Mucosa of rectum (tissue), 2 donors: ENCODE measurements at regions not wholly inside any gene's neighbourhood (a gene's known extent, or its start where the extent isn't known, plus 50 kb on each side); places are given as distances from the start of the nearest gene placed in this dataset.

Experiments
- H3K27ac ChIP-seq, 2 donors: one replicate each; pipeline ENCODE4 v1.7.0; 2013; ENCODE audit warnings: inconsistent platforms in 2 of 2, low read depth in 2 of 2, low read length in 2 of 2
- H3K27me3 ChIP-seq, 2 donors: one replicate each; pipeline ENCODE4 v1.7.0; 2013; ENCODE audit warnings: low read length in 2 of 2; ENCODE audit not compliant: control insufficient read depth in 2 of 2, insufficient read depth in 2 of 2
- H3K36me3 ChIP-seq, 2 donors: one replicate each; pipeline ENCODE4 v1.7.0; 2013; ENCODE audit warnings: low read length in 2 of 2; ENCODE audit not compliant: control insufficient read depth in 2 of 2, insufficient read depth in 2 of 2
- H3K4me1 ChIP-seq, 2 donors: one replicate each; pipeline ENCODE4 v1.7.0; 2013; ENCODE audit warnings: low read length in 2 of 2, mild to moderate bottlenecking in 1 of 2; ENCODE audit not compliant: control insufficient read depth in 2 of 2, insufficient read depth in 2 of 2
- H3K4me3 ChIP-seq, 2 donors: one replicate each; pipeline ENCODE4 v1.7.0; 2013; ENCODE audit warnings: low read length in 2 of 2
- H3K9ac ChIP-seq, 2 donors: one replicate each; pipeline ENCODE4 v1.7.0; 2013; ENCODE audit warnings: low read length in 2 of 2, low read depth in 1 of 2, mild to moderate bottlenecking in 1 of 2
- H3K9me3 ChIP-seq, 2 donors: one replicate each; pipeline ENCODE4 v1.7.0; 2013; ENCODE audit warnings: low read length in 2 of 2; ENCODE audit not compliant: control insufficient read depth in 2 of 2
- donor health status: healthy.
- donor health status: Normal muscosa, but diverticular disease.

- H3K9me3 ChIP-seq = no peaks in the 10 kb centered on the region
- no peak overlapping the region for H3K9ac ChIP-seq
- no peak overlapping the region for H3K4me3 ChIP-seq
These were observed 328.3 kb downstream of the DHX15 start for GRCh38 chr4:24256066-24256465.

GRCh38 chr4:24252121-24252520, 332.2 kb downstream of the DHX15 start:
- Histone ChIP-seq H3K4me1 (peaks cover 0 to 4% of the 10 kb centered on the region in 2 donors), H3K4me3 (no peak overlapping the region), H3K27me3 (no peaks in the 10 kb centered on the region), H3K9me3 (no peaks in the 10 kb centered on the region), H3K27ac (no peak overlapping the region), H3K9ac (no peak overlapping the region), H3K36me3 (no peaks in the 10 kb centered on the region)

More at GRCh38 chr4:24256066-24256465, 328.3 kb downstream of the DHX15 start:
- Histone ChIP-seq H3K27me3 (no peaks in the 10 kb centered on the region), H3K4me1 (no peaks in the 10 kb centered on the region), H3K36me3 (no peaks in the 10 kb centered on the region), H3K27ac (no peak overlapping the region)

DNA sequence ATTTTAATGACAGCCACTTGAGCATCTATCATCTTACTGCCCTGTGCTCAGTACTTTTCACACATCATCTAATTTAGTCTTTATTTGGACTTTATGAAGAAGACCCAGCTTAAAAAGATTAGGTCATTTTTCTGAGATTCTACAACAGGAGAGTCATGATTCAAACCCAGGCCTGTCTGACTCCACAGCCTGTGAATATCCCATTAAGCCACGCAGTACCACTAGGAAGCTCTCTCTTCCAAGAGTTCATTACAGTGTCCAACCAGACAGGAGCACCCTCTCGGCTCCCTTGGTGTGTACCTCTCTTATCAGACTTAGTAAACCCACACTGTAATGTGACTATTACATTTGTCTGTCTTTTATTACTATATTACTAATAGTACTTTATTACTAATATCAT, 332.8 kb downstream of the DHX15 start:
- Histone ChIP-seq H3K4me3 (no peak overlapping the region), H3K36me3 (no peaks in the 10 kb centered on the region), H3K9ac (no peak overlapping the region), H3K27ac (no peak overlapping the region), H3K9me3 (no peaks in the 10 kb centered on the region), H3K4me1 (peaks cover 0 to 4% of the 10 kb centered on the region in 2 donors), H3K27me3 (no peaks in the 10 kb centered on the region)

DNA sequence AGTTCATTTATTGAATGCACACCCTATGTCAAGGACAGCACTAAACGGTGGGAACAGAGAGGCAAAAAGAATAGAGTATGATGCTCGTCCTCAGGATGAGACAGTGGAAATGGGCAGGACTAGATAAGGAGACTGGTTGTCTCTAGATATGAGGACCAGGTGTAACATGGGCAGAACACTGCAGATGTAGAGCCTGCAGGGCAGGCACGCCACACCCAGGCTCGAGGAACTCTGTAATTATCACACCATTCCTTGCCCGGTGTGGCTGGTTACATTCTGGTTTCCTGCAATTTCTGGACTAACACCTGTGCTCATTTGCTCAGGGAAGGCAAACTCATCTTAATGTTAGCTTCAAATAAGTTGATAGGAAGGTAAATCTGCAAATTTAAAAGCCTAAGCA, 334.4 kb downstream of the DHX15 start:
- Histone ChIP-seq H3K4me1 (peaks cover 0 to 4% of the 10 kb centered on the region in 2 donors), H3K27me3 (no peaks in the 10 kb centered on the region), H3K9me3 (no peaks in the 10 kb centered on the region), H3K36me3 (no peaks in the 10 kb centered on the region), H3K4me3 (no peak overlapping the region), H3K27ac (no peak overlapping the region), H3K9ac (no peak overlapping the region)

DNA sequence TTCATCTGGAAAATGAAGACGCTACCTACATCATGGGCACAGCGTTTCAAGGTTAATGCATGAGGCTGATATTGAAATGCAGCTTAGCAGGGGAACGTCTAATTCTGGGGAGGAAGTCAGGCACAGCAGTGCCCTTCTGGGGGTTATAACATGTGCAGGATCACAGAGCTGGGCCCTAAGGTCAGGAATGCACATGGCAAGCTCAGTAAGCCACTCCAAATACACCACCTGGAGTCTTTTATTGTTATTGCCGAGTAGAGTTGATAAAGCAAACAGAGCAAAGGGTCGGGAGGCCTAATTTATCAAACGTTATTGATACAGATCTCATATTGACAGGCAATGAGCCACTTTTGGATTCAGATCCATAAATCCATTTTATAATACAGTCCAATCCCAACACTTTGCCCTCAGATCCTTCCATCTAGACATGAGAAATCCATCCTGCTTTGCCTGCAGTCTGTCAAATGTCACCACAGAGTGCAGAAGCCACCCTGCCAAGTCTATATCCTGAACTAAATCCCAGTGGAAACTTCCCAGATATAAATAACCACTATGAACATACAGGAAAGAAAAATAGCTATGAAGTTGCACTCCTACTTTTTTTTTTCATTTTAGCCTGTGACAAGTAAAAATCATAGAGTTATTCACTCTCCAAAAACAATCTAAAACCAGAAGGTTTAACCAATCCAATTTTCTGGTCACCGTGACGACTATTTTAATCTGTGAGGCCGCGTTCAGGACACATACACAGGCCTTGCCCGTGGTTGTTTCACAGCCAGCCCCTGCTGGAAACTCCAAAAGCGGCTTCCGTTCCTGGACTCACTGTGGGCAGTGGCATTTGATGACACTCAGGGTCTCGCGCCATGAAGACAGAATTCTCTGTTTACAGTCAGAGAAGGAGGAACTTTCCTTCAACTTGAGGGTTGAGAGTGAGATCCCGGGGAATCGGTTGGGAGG, 335.4 kb downstream of the DHX15 start:
- Histone ChIP-seq H3K9ac (no peak overlapping the region), H3K27ac (no peak overlapping the region), H3K27me3 (no peaks in the 10 kb centered on the region), H3K36me3 (no peaks in the 10 kb centered on the region), H3K9me3 (no peaks in the 10 kb centered on the region), H3K4me1 (peaks cover 0 to 4% of the 10 kb centered on the region in 2 donors), H3K4me3 (no peak overlapping the region)

DNA sequence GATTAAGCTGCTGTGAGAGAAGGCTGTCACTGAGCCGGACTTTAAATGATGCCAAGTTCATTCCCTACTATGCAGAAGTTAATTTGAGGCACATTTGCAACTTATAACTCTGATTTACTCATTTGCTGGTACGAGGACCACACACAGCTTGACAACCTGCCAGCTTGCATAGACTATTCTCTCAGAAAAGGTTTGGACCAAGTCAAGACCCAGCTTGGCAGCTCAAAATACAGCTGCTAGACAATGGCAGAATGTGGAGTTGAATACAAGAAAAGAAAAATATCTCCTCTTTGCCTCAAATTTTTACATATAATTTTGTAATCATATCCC, 338.9 kb downstream of the DHX15 start:
- H3K4me1 ChIP-seq = peaks cover 0 to 4% of the 10 kb centered on the region in 2 donors
- H3K27ac ChIP-seq = no peak overlapping the region
- H3K36me3 ChIP-seq = no peaks in the 10 kb centered on the region
- no peaks in the 10 kb centered on the region for H3K27me3 ChIP-seq
- H3K4me3 ChIP-seq = no peak overlapping the region
- H3K9ac ChIP-seq = no peak overlapping the region
- no peaks in the 10 kb centered on the region for H3K9me3 ChIP-seq

DNA sequence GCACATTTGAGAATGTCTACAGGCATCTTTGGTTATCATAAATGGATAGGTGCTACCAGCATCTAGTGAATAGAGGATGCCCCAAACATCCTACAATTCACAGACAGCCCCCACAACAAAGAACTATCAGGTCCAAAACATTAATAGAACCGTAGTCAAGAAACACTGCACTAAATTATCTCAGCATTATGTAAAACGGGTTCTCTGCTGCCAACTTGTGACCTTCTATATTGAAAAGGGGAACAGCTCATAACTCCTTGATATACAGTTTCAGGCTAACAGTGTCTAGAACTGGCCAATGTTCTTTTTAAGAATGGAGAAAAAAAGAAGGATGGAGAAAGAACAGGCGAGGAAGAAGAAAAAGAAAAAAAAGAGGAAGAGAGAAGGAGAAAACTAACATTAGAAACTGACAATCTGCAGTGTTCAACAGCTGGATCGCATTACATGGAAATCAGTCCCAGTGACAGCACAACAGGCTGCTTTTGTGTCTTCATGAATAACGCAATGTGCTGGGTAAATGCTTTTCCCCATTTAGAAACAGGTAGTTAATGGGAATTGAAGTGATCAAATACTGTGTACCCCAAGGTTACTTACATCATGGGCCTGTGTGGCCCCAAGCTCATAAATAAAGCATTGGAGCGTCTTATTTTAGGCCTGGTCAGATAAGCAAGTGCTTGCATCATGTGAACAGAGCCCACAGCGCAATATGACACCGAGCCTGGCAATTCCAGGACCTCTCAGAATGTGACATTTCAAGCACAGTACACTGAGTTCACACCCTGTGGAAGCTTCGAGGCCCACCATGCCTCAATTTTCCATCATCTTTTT, 339.5 kb downstream of the DHX15 start:
- H3K36me3 ChIP-seq = no peaks in the 10 kb centered on the region
- no peaks in the 10 kb centered on the region for H3K4me1 ChIP-seq
- no peaks in the 10 kb centered on the region for H3K27me3 ChIP-seq
- no peak overlapping the region for H3K27ac ChIP-seq
- no peak overlapping the region for H3K4me3 ChIP-seq
- no peaks in the 10 kb centered on the region for H3K9me3 ChIP-seq
- no peak overlapping the region for H3K9ac ChIP-seq

- H3K36me3 ChIP-seq = no peaks in the 10 kb centered on the region
- H3K4me1 ChIP-seq = no peaks in the 10 kb centered on the region
- H3K4me3 ChIP-seq = no peak overlapping the region
- no peaks in the 10 kb centered on the region for H3K27me3 ChIP-seq
- H3K27ac ChIP-seq = no peak overlapping the region
- H3K9me3 ChIP-seq = no peaks in the 10 kb centered on the region
- H3K9ac ChIP-seq = no peak overlapping the region
These were observed 340.7 kb downstream of the DHX15 start for GRCh38 chr4:24243641-24244040.

GRCh38 chr4:24241511-24241910, 342.8 kb downstream of the DHX15 start:
- Histone ChIP-seq H3K27me3 (no peaks in the 10 kb centered on the region), H3K36me3 (no peaks in the 10 kb centered on the region), H3K9me3 (no peaks in the 10 kb centered on the region), H3K27ac (no peak overlapping the region), H3K4me1 (peaks cover 0 to under 1% of the 10 kb centered on the region in 2 donors), H3K9ac (no peak overlapping the region), H3K4me3 (no peak overlapping the region)

DNA sequence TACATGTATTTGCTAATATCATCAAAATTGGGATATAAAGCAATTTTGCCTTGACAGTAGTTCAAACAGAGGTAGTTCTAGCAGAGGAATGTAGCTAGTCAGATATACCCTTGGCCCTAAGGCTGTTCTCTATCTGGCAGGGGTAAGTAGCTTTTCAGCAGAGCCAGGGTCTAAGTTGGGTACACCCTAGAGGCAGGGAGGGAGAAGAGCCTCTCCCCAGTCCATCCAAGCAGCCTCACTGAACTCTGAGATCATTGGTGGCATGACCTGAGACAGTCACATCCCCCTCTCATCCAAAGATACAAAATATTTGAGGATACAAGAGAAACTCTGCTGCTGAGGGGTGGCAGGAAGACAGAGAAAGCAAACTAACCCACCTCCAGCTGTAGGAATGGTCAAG, 343.7 kb downstream of the DHX15 start:
- H3K27ac ChIP-seq = no peak overlapping the region
- peaks cover 0 to 6% of the 10 kb centered on the region in 2 donors for H3K4me1 ChIP-seq
- no peak overlapping the region for H3K9ac ChIP-seq
- H3K4me3 ChIP-seq = no peak overlapping the region
- no peaks in the 10 kb centered on the region for H3K27me3 ChIP-seq
- no peaks in the 10 kb centered on the region for H3K9me3 ChIP-seq
- no peaks in the 10 kb centered on the region for H3K36me3 ChIP-seq
